ENCODE measurements at regions not wholly inside any gene's neighbourhood (a gene's known extent, or its start where the extent isn't known, plus 50 kb on each side); places are given as distances from the start of the nearest gene placed in this dataset.

- Histone ChIP-seq H3K27ac (ENCODE audit: insufficient read length, low read depth, low read length) (no peak overlapping the region), H3K23ac (ENCODE audit: insufficient read length, low read depth, low read length) (no peak overlapping the region), H3K56ac (ENCODE audit: insufficient read length, low read depth, low read length) (no peak overlapping the region), H2BK15ac (ENCODE audit: low read depth, low read length) (no peak overlapping the region), H3K27me3 (ENCODE audit: insufficient read depth, low read length) (no peaks in the 10 kb centered on the region), H4K5ac (ENCODE audit: insufficient read length, low read depth, low read length) (no peak overlapping the region), H3K4ac (ENCODE audit: low read depth, low read length) (no peak overlapping the region), H3K9me3 (ENCODE audit: control insufficient read depth, low read depth, low read length) (no peaks in the 10 kb centered on the region), H2AFZ (ENCODE audit: low read length) (no peak overlapping the region), H2BK12ac (ENCODE audit: insufficient read length, low read depth, low read length) (no peak overlapping the region), H3K18ac (ENCODE audit: insufficient read length, low read depth, low read length) (no peak overlapping the region), H3K79me2 (ENCODE audit: insufficient read depth, low read length) (no peaks in the 10 kb centered on the region), H4K8ac (replicated peaks; ENCODE audit: insufficient read length, low read depth, low read length) (no peak overlapping the region), H3K4me1 (ENCODE audit: insufficient read depth, low read length) (peaks cover 3% of the 10 kb centered on the region; the same call in 1 of the 2 replicates), H3K79me1 (ENCODE audit: insufficient read depth, low read depth, low read length, poor library complexity, severe bottlenecking) (no peaks in the 10 kb centered on the region), H2BK5ac (ENCODE audit: insufficient read length, low read length) (no peak overlapping the region), H4K91ac (ENCODE audit: insufficient read length, low read depth, low read length) (no peak overlapping the region), H2BK120ac (ENCODE audit: low read depth, low read length, poor library complexity, severe bottlenecking) (no peak overlapping the region), H2BK20ac (ENCODE audit: low read depth, low read length, poor library complexity, severe bottlenecking) (no peak overlapping the region), H3K23me2 (ENCODE audit: insufficient read length, low read depth, low read length, poor library complexity, severe bottlenecking) (no peaks in the 10 kb centered on the region), H2AK5ac (ENCODE audit: insufficient read length, low read length) (no peak overlapping the region), H3K9ac (ENCODE audit: extremely low read depth, insufficient read length, low read length) (no peak overlapping the region), H3K14ac (ENCODE audit: insufficient read depth, low read length) (no peak overlapping the region), H4K20me1 (ENCODE audit: control insufficient read depth, insufficient read depth, insufficient read length) (no peaks in the 10 kb centered on the region), H3T11ph (ENCODE audit: low read length) (no peak overlapping the region), H3K4me2 (ENCODE audit: insufficient read depth, insufficient read length, low read length) (no peak overlapping the region)
- Mint-ChIP-seq H3K27me3 (ENCODE audit: low read depth) (no peaks in the 10 kb centered on the region), H3K27ac (no peak overlapping the region; a peak in 2 of 7 replicates), H3K4me1 (peaks cover 18 to 26% of the 10 kb centered on the region in 2 experiments), H3K36me3 (ENCODE audit: insufficient read depth in 1 of 3, low read depth in 3 of 3) (no peaks in the 10 kb centered on the region), H3K4me3 (no peak overlapping the region), H3K9me3 (peaks cover 0 to 2% of the 10 kb centered on the region in 2 experiments; a peak in 1 of 5 replicates)
- no peak for DNase-seq
- TF ChIP-seq, protein P1, sequence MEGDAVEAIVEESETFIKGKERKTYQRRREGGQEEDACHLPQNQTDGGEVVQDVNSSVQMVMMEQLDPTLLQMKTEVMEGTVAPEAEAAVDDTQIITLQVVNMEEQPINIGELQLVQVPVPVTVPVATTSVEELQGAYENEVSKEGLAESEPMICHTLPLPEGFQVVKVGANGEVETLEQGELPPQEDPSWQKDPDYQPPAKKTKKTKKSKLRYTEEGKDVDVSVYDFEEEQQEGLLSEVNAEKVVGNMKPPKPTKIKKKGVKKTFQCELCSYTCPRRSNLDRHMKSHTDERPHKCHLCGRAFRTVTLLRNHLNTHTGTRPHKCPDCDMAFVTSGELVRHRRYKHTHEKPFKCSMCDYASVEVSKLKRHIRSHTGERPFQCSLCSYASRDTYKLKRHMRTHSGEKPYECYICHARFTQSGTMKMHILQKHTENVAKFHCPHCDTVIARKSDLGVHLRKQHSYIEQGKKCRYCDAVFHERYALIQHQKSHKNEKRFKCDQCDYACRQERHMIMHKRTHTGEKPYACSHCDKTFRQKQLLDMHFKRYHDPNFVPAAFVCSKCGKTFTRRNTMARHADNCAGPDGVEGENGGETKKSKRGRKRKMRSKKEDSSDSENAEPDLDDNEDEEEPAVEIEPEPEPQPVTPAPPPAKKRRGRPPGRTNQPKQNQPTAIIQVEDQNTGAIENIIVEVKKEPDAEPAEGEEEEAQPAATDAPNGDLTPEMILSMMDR (conservative IDR thresholded peaks at IDR 0.05) = no peak
Observed at GRCh38 chr3:178960918-178961317, 110.7 kb downstream of the ZMAT3 start.

Data from H9 (cell line).